GM18508 (cell line): ENCODE measurements at regions not wholly inside any gene's neighbourhood (a gene's known extent, or its start where the extent isn't known, plus 50 kb on each side); places are given as distances from the start of the nearest gene placed in this dataset.
"Not testable (repeated sequence)": the region's sequence is repeated elsewhere in the genome, so short reads cannot be mapped to it uniquely, and the experiment has no call there.

Experiments used
- ATAC-seq: cut with Tn5 transposase; IDR thresholded peaks from one replicate; pipeline ENCODE4 v1.9.1; 2021; ENCODE audit warnings: moderate number of reproducible peaks; ENCODE audit not compliant: insufficient read depth, unreplicated experiment

- ATAC-seq: no peak
These were observed 695.7 kb upstream of the ATXN7L3B start for GRCh38 chr12:73841963-73842362.

- ATAC-seq: no peak
These were observed 674.1 kb upstream of the ATXN7L3B start for GRCh38 chr12:73863546-73863945.

GRCh38 chr12:73867147-73867546, 670.5 kb upstream of the ATXN7L3B start:
- no peak for ATAC-seq

- ATAC-seq: not testable (repeated sequence)
These were observed 660.3 kb upstream of the ATXN7L3B start for GRCh38 chr12:73877291-73877690.

- ATAC-seq: no peak
These were observed 645.4 kb upstream of the ATXN7L3B start for GRCh38 chr12:73892201-73892600.

- ATAC-seq: no peak
These were observed 639.0 kb upstream of the ATXN7L3B start for GRCh38 chr12:73898645-73899044.

- no peak for ATAC-seq
These were observed 635.4 kb upstream of the ATXN7L3B start for GRCh38 chr12:73902260-73902659.

- ATAC-seq: no peak
These were observed 630.9 kb upstream of the ATXN7L3B start for GRCh38 chr12:73906757-73907156.

- ATAC-seq: no peak
These were observed 601.8 kb upstream of the ATXN7L3B start for GRCh38 chr12:73935817-73936216.

GRCh38 chr12:73947326-73948026, 590.2 kb upstream of the ATXN7L3B start:
- no peak for ATAC-seq

- ATAC-seq: no peak
These were observed 587.1 kb upstream of the ATXN7L3B start for GRCh38 chr12:73950507-73950906.

- no peak for ATAC-seq
These were observed 585.5 kb upstream of the ATXN7L3B start for GRCh38 chr12:73951956-73952703.

- no peak for ATAC-seq
These were observed 573.0 kb upstream of the ATXN7L3B start for GRCh38 chr12:73964641-73965040.

- ATAC-seq: no peak
These were observed 564.1 kb upstream of the ATXN7L3B start for GRCh38 chr12:73973486-73973885.

- ATAC-seq: no peak
These were observed 553.1 kb upstream of the ATXN7L3B start for GRCh38 chr12:73984552-73984951.

GRCh38 chr12:73991138-73991537, 546.5 kb upstream of the ATXN7L3B start:
- ATAC-seq: no peak

- no peak for ATAC-seq
These were observed 538.7 kb upstream of the ATXN7L3B start for GRCh38 chr12:73998894-73999293.

GRCh38 chr12:74015118-74015517, 522.5 kb upstream of the ATXN7L3B start:
- no peak for ATAC-seq

GRCh38 chr12:74016324-74016723, 521.3 kb upstream of the ATXN7L3B start:
- ATAC-seq: not testable (repeated sequence)

- no peak for ATAC-seq
These were observed 518.8 kb upstream of the ATXN7L3B start for GRCh38 chr12:74018849-74019248.

GRCh38 chr12:74021937-74022336, 515.7 kb upstream of the ATXN7L3B start:
- ATAC-seq: peak; percentile 92

- ATAC-seq: no peak
These were observed 506.6 kb upstream of the ATXN7L3B start for GRCh38 chr12:74031045-74031444.
